ENCODE measurements at regions not wholly inside any gene's neighbourhood (a gene's known extent, or its start where the extent isn't known, plus 50 kb on each side); places are given as distances from the start of the nearest gene placed in this dataset.

- Histone ChIP-seq H3K18ac (ENCODE audit: low read depth, low read length) (no peak overlapping the region), H3K23ac (ENCODE audit: low read depth, low read length) (no peak overlapping the region), H2BK5ac (ENCODE audit: low read depth, low read length, poor library complexity, severe bottlenecking) (no peak overlapping the region), H3K36me3 (ENCODE audit: control insufficient read depth, insufficient read depth, low read length) (no peaks in the 10 kb centered on the region), H3K4me2 (ENCODE audit: low read depth, low read length) (no peak overlapping the region), H2BK120ac (ENCODE audit: low read depth, low read length) (no peak overlapping the region), H3K9ac (ENCODE audit: low read depth, low read length) (no peak overlapping the region), H3K9me1 (ENCODE audit: insufficient read depth, low read length) (no peaks in the 10 kb centered on the region), H4K20me1 (ENCODE audit: insufficient read depth, low read length) (no peaks in the 10 kb centered on the region), H3K4ac (ENCODE audit: low read depth, low read length) (no peak overlapping the region), H3K56ac (ENCODE audit: extremely low read depth, insufficient read depth, low read length) (no peak overlapping the region), H4K5ac (ENCODE audit: low read depth, low read length) (no peak overlapping the region), H3K14ac (replicated peaks; ENCODE audit: low read depth, low read length) (no peak overlapping the region), H2AK9ac (replicated peaks; ENCODE audit: low read depth, low read length, poor library complexity) (no peak overlapping the region), H3K27ac (ENCODE audit: insufficient read depth, low read length) (no peak overlapping the region), H2BK20ac (ENCODE audit: low read depth, low read length) (no peak overlapping the region), H3K4me1 (ENCODE audit: control insufficient read depth, insufficient read depth, low read length) (no peaks in the 10 kb centered on the region), H2BK15ac (ENCODE audit: low read depth, low read length) (no peak overlapping the region), H3K9me3 (ENCODE audit: control insufficient read depth, insufficient read depth, low read length) (peaks cover 62% of the 10 kb centered on the region), H4K8ac (ENCODE audit: low read depth in 2 of 2, low read length in 2 of 2) (no peak overlapping the region), H2AFZ (replicated peaks; ENCODE audit: low read length, poor library complexity) (no peak overlapping the region), H3K27me3 (ENCODE audit: control insufficient read depth, insufficient read depth, low read length) (no peaks in the 10 kb centered on the region), H3K4me3 (ENCODE audit: insufficient read depth, low read depth, low read length) (no peak overlapping the region), H2AK5ac (ENCODE audit: low read depth, low read length) (no peak overlapping the region), H4K91ac (ENCODE audit: insufficient read depth, low read depth, low read length) (no peak overlapping the region), H3K79me1 (ENCODE audit: low read depth in 1 of 2, low read length in 2 of 2) (no peaks in the 10 kb centered on the region)
- no CpG with 5 or more reads among the region's 6 CpGs for WGBS, 2 experiments (ENCODE audit: extremely low coverage in 2 of 2, insufficient read length in 1 of 2)
- no peak for ATAC-seq (ENCODE audit: low read depth)
- POLR2A ChIA-PET (ENCODE audit: unreplicated experiment): no interaction called here
- in situ Hi-C loops (cut with MboI; ENCODE audit: low sequenced_read_pairs): no loop called here
- no peak for TF ChIP-seq RAD21 (IDR thresholded peaks at IDR 0.05; ENCODE audit: low read length)
- TF ChIP-seq MXI1 (IDR thresholded peaks at IDR 0.05; ENCODE audit: borderline replicate concordance, low read depth, low read length): no peak
- TF ChIP-seq USF2 (IDR thresholded peaks at IDR 0.05; ENCODE audit: low read depth, low read length): no peak
- no peak for TF ChIP-seq FOS (IDR thresholded peaks at IDR 0.05; ENCODE audit: low read depth, low read length)
- TF ChIP-seq ELK1 (IDR thresholded peaks at IDR 0.05; ENCODE audit: borderline replicate concordance, low read depth, low read length): no peak
- no peak for TF ChIP-seq CEBPB (IDR thresholded peaks at IDR 0.05; ENCODE audit: low read depth, low read length)
- no peak for TF ChIP-seq MAFK (IDR thresholded peaks at IDR 0.05; ENCODE audit: low read depth, low read length)
- no peak for TF ChIP-seq MAZ (IDR thresholded peaks at IDR 0.05; ENCODE audit: borderline replicate concordance, low read depth, low read length)
- no peak for TF ChIP-seq SMC3 (IDR thresholded peaks at IDR 0.05; ENCODE audit: low read depth, low read length)
- no peak for TF ChIP-seq POLR2A (IDR thresholded peaks at IDR 0.05; ENCODE audit: low read depth, low read length)
- no peak for TF ChIP-seq CHD1 (IDR thresholded peaks at IDR 0.05; ENCODE audit: low read depth, low read length)
- no peak for TF ChIP-seq NFE2L2 (IDR thresholded peaks at IDR 0.05; ENCODE audit: low read depth, low read length)
- no peak for TF ChIP-seq RFX5 (IDR thresholded peaks at IDR 0.05; ENCODE audit: low read depth, low read length)
- TF ChIP-seq BHLHE40 (IDR thresholded peaks at IDR 0.05; ENCODE audit: low read depth, low read length): no peak
- TF ChIP-seq CTCF (conservative IDR thresholded peaks at IDR 0.05; ENCODE audit: low read depth, low read length): no peak
- no peak for TF ChIP-seq RCOR1 (IDR thresholded peaks at IDR 0.05; ENCODE audit: insufficient replicate concordance, low read length)
- BruUV-seq (replicated peaks): no TSS peak
- dilution Hi-C loops (cut with HindIII; ENCODE audit: low sequenced_read_pairs, unreplicated experiment): no loop called here
- no peak for DNase-seq
- CTCF ChIA-PET: interaction anchor here (0.5 kb wide), 1 partner anchor 142 kb away, joined by 4 read pairs; no protein-coding TSS in a partner anchor
- intact Hi-C loops (cut with micrococcal nuclease): no loop called here
Observed at GRCh38 chr22:48077699-48078098, 1315.2 kb downstream of the TBC1D22A start.

Measured in IMR-90 (cell line).